ENCODE measurements at regions not wholly inside any gene's neighbourhood (a gene's known extent, or its start where the extent isn't known, plus 50 kb on each side); places are given as distances from the start of the nearest gene placed in this dataset.
"Not testable (repeated sequence)": the region's sequence is repeated elsewhere in the genome, so short reads cannot be mapped to it uniquely, and the experiment has no call there.

- Mint-ChIP-seq H3K4me1 (no peaks in the 10 kb centered on the region), H3K4me3 (no peak overlapping the region), H3K9me3 (ENCODE audit: low read depth) (no peaks in the 10 kb centered on the region), H3K36me3 (no peaks in the 10 kb centered on the region), H3K27me3 (no peaks in the 10 kb centered on the region), H3K27ac (no peak overlapping the region)
- CTCF ChIA-PET = no interaction called here
- DNase-seq (no peak), ATAC-seq (no peak)
Observed at GRCh38 chr16:9603316-9603715, 511.9 kb downstream of the HAPSTR1 start.

- Mint-ChIP-seq H3K27me3 (no peaks in the 10 kb centered on the region), H3K27ac (no peak overlapping the region), H3K9me3 (ENCODE audit: low read depth) (no peaks in the 10 kb centered on the region), H3K4me3 (no peak overlapping the region), H3K36me3 (no peaks in the 10 kb centered on the region), H3K4me1 (no peaks in the 10 kb centered on the region)
- ATAC-seq = no peak
- no peak for DNase-seq
- CTCF ChIA-PET = no interaction called here
Observed at GRCh38 chr16:9607515-9608230, 516.2 kb downstream of the HAPSTR1 start.

GRCh38 chr16:9610727-9611126, 519.3 kb downstream of the HAPSTR1 start:
- Mint-ChIP-seq H3K36me3 (no peaks in the 10 kb centered on the region), H3K27ac (no peak overlapping the region), H3K4me1 (no peaks in the 10 kb centered on the region), H3K4me3 (no peak overlapping the region), H3K9me3 (ENCODE audit: low read depth) (no peaks in the 10 kb centered on the region), H3K27me3 (no peaks in the 10 kb centered on the region)
- DNase-seq (no peak), ATAC-seq (no peak)
- CTCF ChIA-PET = no interaction called here

- Mint-ChIP-seq H3K4me3 (no peak overlapping the region), H3K9me3 (ENCODE audit: low read depth) (no peaks in the 10 kb centered on the region), H3K27ac (no peak overlapping the region), H3K4me1 (no peaks in the 10 kb centered on the region), H3K27me3 (no peaks in the 10 kb centered on the region), H3K36me3 (no peaks in the 10 kb centered on the region)
- ATAC-seq (no peak), DNase-seq (no peak)
- CTCF ChIA-PET = no interaction called here
Observed at GRCh38 chr16:9612267-9612666, 520.8 kb downstream of the HAPSTR1 start.

- no peaks in the 10 kb centered on the region for H3K36me3 Mint-ChIP-seq
- CTCF ChIA-PET = no interaction called here
- H3K27me3 Mint-ChIP-seq = no peaks in the 10 kb centered on the region
- DNase-seq = no peak
- no peak overlapping the region for H3K27ac Mint-ChIP-seq
- no peak for ATAC-seq
- no peaks in the 10 kb centered on the region for H3K4me1 Mint-ChIP-seq
- no peak overlapping the region for H3K4me3 Mint-ChIP-seq
- H3K9me3 Mint-ChIP-seq (ENCODE audit: low read depth) = no peaks in the 10 kb centered on the region
Observed at GRCh38 chr16:9614389-9614788, 522.9 kb downstream of the HAPSTR1 start.

- DNase-seq = no peak
- no peak overlapping the region for H3K27ac Mint-ChIP-seq
- CTCF ChIA-PET = no interaction called here
- no peaks in the 10 kb centered on the region for H3K36me3 Mint-ChIP-seq
- no peak overlapping the region for H3K4me3 Mint-ChIP-seq
- H3K4me1 Mint-ChIP-seq = no peaks in the 10 kb centered on the region
- no peaks in the 10 kb centered on the region for H3K9me3 Mint-ChIP-seq (ENCODE audit: low read depth)
- no peak for ATAC-seq
- no peaks in the 10 kb centered on the region for H3K27me3 Mint-ChIP-seq
Observed at GRCh38 chr16:9622268-9622667, 530.8 kb downstream of the HAPSTR1 start.

DNA sequence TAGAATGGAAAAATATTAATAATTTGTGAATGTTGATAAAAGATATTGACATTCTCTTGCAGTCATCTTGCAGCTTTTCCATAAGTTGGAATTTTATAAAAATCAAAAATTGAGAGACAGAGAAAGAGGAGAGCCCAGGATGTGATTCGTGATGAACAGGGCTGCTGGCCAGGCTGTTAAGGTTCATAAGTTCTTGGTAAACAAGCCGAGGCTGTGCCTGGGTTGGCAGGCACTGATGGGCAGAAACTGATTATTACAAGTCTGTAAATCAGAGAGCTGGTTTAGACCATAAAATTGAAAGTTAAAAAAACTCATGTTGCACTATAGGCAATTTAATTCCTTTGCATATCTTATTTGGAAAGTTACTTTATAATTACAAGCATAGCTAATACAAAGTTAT, 533.7 kb downstream of the HAPSTR1 start:
- CTCF ChIA-PET = no interaction called here
- Mint-ChIP-seq H3K36me3 (no peaks in the 10 kb centered on the region), H3K9me3 (ENCODE audit: low read depth) (no peaks in the 10 kb centered on the region), H3K27ac (no peak overlapping the region), H3K4me1 (no peaks in the 10 kb centered on the region), H3K27me3 (no peaks in the 10 kb centered on the region), H3K4me3 (no peak overlapping the region)
- DNase-seq = no peak
- no peak for ATAC-seq

GRCh38 chr16:9627427-9627826, 536.0 kb downstream of the HAPSTR1 start:
- H3K9me3 Mint-ChIP-seq (ENCODE audit: low read depth) = peaks cover 2% of the 10 kb centered on the region
- CTCF ChIA-PET = no interaction called here
- H3K4me1 Mint-ChIP-seq = no peaks in the 10 kb centered on the region
- H3K36me3 Mint-ChIP-seq = no peaks in the 10 kb centered on the region
- no peak for ATAC-seq
- no peaks in the 10 kb centered on the region for H3K27me3 Mint-ChIP-seq
- no peak overlapping the region for H3K27ac Mint-ChIP-seq
- no peak overlapping the region for H3K4me3 Mint-ChIP-seq
- DNase-seq = no peak

- CTCF ChIA-PET = no interaction called here
- H3K27me3 Mint-ChIP-seq = no peaks in the 10 kb centered on the region
- peaks cover 3% of the 10 kb centered on the region for H3K9me3 Mint-ChIP-seq (ENCODE audit: low read depth)
- H3K4me1 Mint-ChIP-seq = no peaks in the 10 kb centered on the region
- H3K27ac Mint-ChIP-seq = no peak overlapping the region
- H3K4me3 Mint-ChIP-seq = no peak overlapping the region
- H3K36me3 Mint-ChIP-seq = no peaks in the 10 kb centered on the region
- ATAC-seq (no peak), DNase-seq (no peak)
Observed at GRCh38 chr16:9630119-9630518, 538.7 kb downstream of the HAPSTR1 start.

- Mint-ChIP-seq H3K27me3 (no peaks in the 10 kb centered on the region), H3K27ac (no peak overlapping the region), H3K9me3 (ENCODE audit: low read depth) (peaks cover 4% of the 10 kb centered on the region), H3K4me1 (no peaks in the 10 kb centered on the region), H3K36me3 (no peaks in the 10 kb centered on the region), H3K4me3 (no peak overlapping the region)
- DNase-seq = no peak
- ATAC-seq = no peak
- CTCF ChIA-PET = no interaction called here
Observed at GRCh38 chr16:9630985-9631384, 539.5 kb downstream of the HAPSTR1 start.

DNA sequence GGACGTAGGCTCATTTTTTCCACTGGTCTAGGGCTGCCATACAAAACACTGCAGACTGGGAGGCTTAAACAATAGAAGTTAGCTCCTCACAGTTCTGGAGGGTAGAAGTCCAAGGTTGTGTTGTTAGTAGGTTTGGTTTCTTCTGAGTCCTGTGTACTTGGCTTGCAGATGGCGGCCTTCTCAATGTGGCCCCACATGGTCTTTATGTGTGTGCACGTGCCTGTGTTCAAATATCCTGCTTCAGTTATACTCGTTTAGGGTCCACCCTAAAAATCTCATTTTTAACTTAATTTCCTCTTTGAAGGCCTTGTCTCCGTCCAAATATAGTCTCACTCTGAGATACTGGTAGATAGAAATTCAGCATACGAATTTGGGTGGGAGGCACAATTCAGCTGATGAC, 542.4 kb downstream of the HAPSTR1 start:
- H3K36me3 Mint-ChIP-seq = no peaks in the 10 kb centered on the region
- no peak overlapping the region for H3K4me3 Mint-ChIP-seq
- H3K9me3 Mint-ChIP-seq (ENCODE audit: low read depth) = peaks cover 7% of the 10 kb centered on the region
- DNase-seq = no peak
- H3K27ac Mint-ChIP-seq = no peak overlapping the region
- no peaks in the 10 kb centered on the region for H3K4me1 Mint-ChIP-seq
- CTCF ChIA-PET = no interaction called here
- H3K27me3 Mint-ChIP-seq = no peaks in the 10 kb centered on the region
- ATAC-seq = no peak

DNA sequence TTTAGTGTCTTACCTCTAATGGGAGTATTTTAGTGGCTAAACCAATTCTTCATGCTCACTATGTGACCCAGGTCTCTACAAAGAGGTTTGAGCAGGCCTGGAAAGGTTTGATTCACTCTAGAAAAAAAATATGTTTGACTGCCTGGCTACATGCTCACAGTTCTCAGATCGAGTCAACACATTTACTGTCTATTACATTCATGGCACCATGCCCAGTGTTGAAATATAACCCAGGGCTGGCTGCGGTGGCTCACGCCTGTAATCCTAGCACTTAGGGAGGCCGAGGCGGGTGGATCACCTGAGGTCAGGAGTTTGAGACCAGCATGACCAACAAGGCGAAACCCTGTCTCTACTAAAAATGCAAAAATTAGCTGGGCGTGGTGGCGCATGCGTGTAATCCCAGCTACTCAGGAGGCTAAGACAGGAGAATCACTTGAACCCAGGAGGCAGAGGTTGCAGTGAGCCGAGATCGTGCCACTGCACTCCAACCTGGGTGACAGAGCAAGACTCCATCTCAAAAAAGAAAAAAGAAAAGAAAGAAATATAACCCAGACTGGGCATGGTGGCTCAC, 543.8 kb downstream of the HAPSTR1 start:
- H3K27ac Mint-ChIP-seq; H3K27me3 Mint-ChIP-seq; H3K9me3 Mint-ChIP-seq (ENCODE audit: low read depth); H3K4me3 Mint-ChIP-seq; H3K4me1 Mint-ChIP-seq; ATAC-seq; DNase-seq; H3K36me3 Mint-ChIP-seq; CTCF ChIA-PET: not testable (repeated sequence)

DNA sequence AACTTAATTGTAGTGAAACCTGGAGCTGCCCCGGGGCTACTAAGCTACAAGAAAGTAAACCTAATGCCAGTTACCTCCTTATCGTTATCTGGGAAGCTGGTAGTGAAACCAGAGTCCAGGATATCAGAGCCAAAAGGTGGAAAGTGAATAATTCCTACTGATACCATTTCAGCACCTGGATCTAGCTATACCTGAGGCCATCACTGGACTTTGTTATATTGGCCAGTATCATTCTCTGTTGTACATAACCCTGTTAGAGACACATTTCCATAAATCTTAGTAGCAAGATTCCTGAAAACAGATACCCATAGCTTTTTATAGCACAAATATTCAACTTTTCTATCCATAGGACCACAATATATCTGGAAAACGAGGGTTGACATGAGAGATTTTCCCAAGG, 538.0 kb downstream of the GRIN2A start:
- Mint-ChIP-seq H3K27ac (no peak overlapping the region), H3K27me3 (no peaks in the 10 kb centered on the region), H3K4me1 (no peaks in the 10 kb centered on the region), H3K36me3 (no peaks in the 10 kb centered on the region), H3K9me3 (ENCODE audit: low read depth) (peaks cover 4% of the 10 kb centered on the region), H3K4me3 (no peak overlapping the region)
- ATAC-seq (no peak), DNase-seq (no peak)
- CTCF ChIA-PET = no interaction called here

DNA sequence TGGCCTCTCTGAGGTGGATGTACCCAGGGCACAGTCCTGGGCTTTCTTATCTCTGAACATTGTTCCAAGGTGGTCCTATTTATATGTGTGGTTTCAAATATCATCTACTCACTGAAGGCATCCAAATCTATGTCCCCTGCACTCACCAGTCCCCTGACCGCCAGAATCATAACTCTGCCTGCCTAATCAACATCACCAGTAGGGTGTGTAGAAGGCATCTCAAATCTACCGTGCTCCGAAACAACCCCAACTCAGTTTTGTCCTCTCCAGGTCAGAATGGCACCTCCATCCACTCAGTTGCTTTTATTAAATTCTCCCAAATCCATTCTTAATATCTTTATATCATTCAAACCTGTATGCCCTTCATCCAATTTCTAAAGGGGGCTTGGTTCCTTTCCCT, 536.3 kb downstream of the GRIN2A start:
- CTCF ChIA-PET = no interaction called here
- DNase-seq = no peak
- no peaks in the 10 kb centered on the region for H3K4me1 Mint-ChIP-seq
- peaks cover 2% of the 10 kb centered on the region for H3K9me3 Mint-ChIP-seq (ENCODE audit: low read depth)
- H3K27me3 Mint-ChIP-seq = no peaks in the 10 kb centered on the region
- no peak overlapping the region for H3K4me3 Mint-ChIP-seq
- no peak overlapping the region for H3K27ac Mint-ChIP-seq
- no peaks in the 10 kb centered on the region for H3K36me3 Mint-ChIP-seq
- no peak for ATAC-seq

Measured in activated CD8-positive, alpha-beta memory T cell treated with anti-CD3 and anti-CD28 coated beads, Interleukin-2, amount 10 ng/mL, durations not matched to agents 7 days and 5 days (primary cell).